Activated T-helper 2 cell treated with anti-CD3 and anti-CD28 coated beads, Interferon-gamma antibody, Interleukin-2, Interleukin-4, amounts not matched to agents 10 μg/mL and 5 μg/mL and 100 μg/mL, durations not matched to agents 14 hours and 24 hours and 36 hours (primary cell): ENCODE measurements at regions not wholly inside any gene's neighbourhood (a gene's known extent, or its start where the extent isn't known, plus 50 kb on each side); places are given as distances from the start of the nearest gene placed in this dataset.

ENCODE experiments used
- DNase-seq: peaks from one replicate; pipeline ENCODE4 v3.0.0; 2021; ENCODE audit warnings: low spot score
- H3K27ac Mint-ChIP-seq: one replicate; pipeline ENCODE4 v1.8.0; 2021; ENCODE audit warnings: mixed read lengths
- H3K27me3 Mint-ChIP-seq: one replicate; pipeline ENCODE4 v1.8.0; 2021; ENCODE audit warnings: low read depth, mixed read lengths
- H3K36me3 Mint-ChIP-seq: one replicate; pipeline ENCODE4 v1.8.0; 2021; ENCODE audit warnings: low read depth, mixed read lengths
- H3K4me1 Mint-ChIP-seq: one replicate; pipeline ENCODE4 v1.8.0; 2021; ENCODE audit warnings: low read depth, mixed read lengths
- H3K4me3 Mint-ChIP-seq: one replicate; pipeline ENCODE4 v1.8.0; 2021; ENCODE audit warnings: low read depth, mild to moderate bottlenecking, moderate library complexity, mixed read lengths
- H3K9me3 Mint-ChIP-seq: one replicate; pipeline ENCODE4 v1.8.0; 2021; ENCODE audit warnings: mixed read lengths
- intact Hi-C: fragments of 100-400 bp; cut with micrococcal nuclease; formaldehyde crosslinking; loops from one replicate; pipeline ENCODE4 v1.15.1; 2023

DNA sequence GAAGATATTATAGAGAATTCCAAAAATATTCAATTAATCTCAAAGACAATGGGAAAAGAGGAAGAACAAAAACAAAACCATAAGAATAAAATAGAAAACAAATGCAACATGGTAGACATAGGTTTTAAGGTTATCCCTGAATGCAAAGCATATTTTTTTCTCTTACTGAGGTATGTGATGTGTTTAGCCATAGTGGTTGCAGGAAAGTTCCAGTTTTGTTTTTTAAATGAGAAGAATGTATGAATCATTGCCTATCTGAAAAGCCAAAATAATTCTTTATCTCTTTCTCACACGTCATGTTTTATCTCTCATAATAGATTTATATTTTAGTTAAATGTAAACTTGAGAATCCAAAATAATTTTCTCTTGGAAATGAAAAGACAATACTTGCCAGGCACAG, 2591.7 kb upstream of the PCDH20 start:
- H3K4me1 Mint-ChIP-seq, result no peaks in the 10 kb centered on the region

DNA sequence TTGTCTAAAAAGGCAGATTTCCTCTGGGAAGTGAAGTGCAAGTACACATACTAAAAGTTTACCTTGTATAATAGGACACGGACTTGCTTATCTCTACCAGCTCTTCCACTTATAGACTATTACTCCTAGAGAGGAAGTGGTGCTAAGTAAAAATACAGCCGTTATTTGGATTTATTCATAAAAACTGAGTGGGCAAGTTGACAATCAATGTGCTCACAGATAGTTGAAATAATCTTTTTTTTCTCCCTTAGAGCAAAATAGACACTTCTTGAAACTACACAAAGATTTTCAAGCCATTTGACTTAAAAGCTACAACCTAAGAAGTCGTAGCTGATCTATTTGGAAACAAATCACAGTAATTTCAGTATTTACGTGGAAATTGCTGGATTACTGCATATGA, 2584.7 kb upstream of the PCDH20 start:
- peaks cover 35% of the 10 kb centered on the region for H3K9me3 Mint-ChIP-seq
- H3K27ac Mint-ChIP-seq, result no peak overlapping the region
- no peaks in the 10 kb centered on the region for H3K4me1 Mint-ChIP-seq
- H3K27me3 Mint-ChIP-seq, result no peaks in the 10 kb centered on the region
- H3K36me3 Mint-ChIP-seq, result no peaks in the 10 kb centered on the region
- no peak for DNase-seq
- intact Hi-C loops, result no loop called here
- no peak overlapping the region for H3K4me3 Mint-ChIP-seq

More for the DNA sequence above, 2591.7 kb upstream of the PCDH20 start:
- Mint-ChIP-seq H3K4me3 (no peak overlapping the region), H3K27me3 (no peaks in the 10 kb centered on the region), H3K9me3 (peaks cover 31% of the 10 kb centered on the region), H3K27ac (no peak overlapping the region), H3K36me3 (no peaks in the 10 kb centered on the region)
- no peak for DNase-seq
- intact Hi-C loops, result no loop called here

DNA sequence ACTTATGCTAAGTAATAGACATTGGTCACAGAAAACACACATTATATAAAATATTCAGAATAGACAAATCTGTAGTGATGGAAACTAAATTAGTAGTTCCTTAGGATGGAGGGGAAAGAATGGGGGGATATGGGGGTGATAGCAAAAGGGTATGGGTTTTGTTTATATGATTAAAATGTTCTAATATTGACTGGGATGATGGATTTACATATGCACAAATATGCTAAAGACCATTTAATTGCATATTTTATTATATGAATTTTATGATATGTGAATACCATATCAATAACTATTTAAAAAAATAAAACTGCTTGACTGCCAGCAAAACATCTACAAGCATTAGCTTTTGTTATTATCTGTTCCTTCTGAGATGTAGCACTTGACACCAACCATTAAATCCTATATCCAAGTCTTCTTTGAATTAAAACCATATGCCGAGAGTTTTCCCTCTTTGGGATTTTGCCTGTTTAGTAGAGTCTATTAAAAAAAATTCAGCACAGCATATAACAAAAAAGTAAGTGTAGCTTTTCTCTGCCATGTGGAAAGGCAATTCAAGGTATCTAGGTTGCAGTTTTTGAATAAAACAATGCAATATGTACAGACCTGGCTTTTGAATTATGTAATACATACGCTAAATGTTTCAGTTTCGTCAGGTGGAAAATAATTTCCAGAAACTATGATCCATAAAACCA, 2584.1 kb upstream of the PCDH20 start:
- intact Hi-C loops, result no loop called here
- Mint-ChIP-seq H3K36me3 (no peaks in the 10 kb centered on the region), H3K4me3 (no peak overlapping the region), H3K4me1 (no peaks in the 10 kb centered on the region), H3K27ac (no peak overlapping the region), H3K27me3 (no peaks in the 10 kb centered on the region), H3K9me3 (peaks cover 30% of the 10 kb centered on the region)
- DNase-seq, result no peak

DNA sequence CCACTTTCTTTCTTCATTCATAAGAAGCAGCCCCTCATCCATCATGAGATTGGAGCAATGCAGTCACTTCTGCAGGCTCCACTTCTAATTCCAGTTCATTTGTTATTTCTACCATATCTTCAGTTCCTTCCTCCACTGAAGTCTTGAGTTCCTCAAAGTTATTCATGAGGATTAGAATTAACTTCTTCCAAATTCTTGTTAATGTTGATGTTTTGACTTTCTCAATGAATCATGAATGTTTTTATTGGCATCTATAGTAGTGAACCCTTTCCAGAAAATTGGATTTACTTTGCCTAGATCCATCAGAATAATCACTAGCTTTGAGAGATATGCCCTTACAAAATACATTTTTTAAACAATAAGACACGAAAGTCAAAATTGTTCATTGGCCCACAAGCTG, 2567.7 kb upstream of the PCDH20 start:
- no peak overlapping the region for H3K4me3 Mint-ChIP-seq
- no peaks in the 10 kb centered on the region for H3K36me3 Mint-ChIP-seq
- H3K27ac Mint-ChIP-seq, result no peak overlapping the region
- DNase-seq, result no peak
- no peaks in the 10 kb centered on the region for H3K27me3 Mint-ChIP-seq
- intact Hi-C loops, result no loop called here
- peaks cover 15% of the 10 kb centered on the region for H3K9me3 Mint-ChIP-seq
- no peaks in the 10 kb centered on the region for H3K4me1 Mint-ChIP-seq

DNA sequence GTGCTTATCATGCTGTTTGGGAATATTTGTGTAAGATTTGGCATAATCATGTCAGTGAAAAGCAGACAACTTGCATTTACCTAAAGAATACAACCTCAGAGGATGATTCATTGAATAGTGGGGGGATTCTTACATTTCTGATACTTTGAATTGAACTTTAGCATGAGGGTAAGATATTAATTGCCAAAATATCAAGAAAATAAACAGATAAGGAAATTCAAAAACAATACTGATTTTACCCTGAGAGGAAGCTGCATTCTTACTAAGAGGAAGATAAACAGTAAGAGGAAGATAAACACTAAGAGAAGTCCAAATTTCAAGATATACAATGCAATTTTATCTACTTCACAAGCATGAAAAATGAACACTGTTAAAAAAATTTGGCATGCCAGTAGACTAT, 2564.3 kb upstream of the PCDH20 start:
- Mint-ChIP-seq H3K4me1 (no peaks in the 10 kb centered on the region), H3K36me3 (no peaks in the 10 kb centered on the region), H3K27me3 (no peaks in the 10 kb centered on the region), H3K27ac (no peak overlapping the region), H3K4me3 (no peak overlapping the region), H3K9me3 (peaks cover 27% of the 10 kb centered on the region)
- DNase-seq, result no peak
- intact Hi-C loops, result no loop called here

DNA sequence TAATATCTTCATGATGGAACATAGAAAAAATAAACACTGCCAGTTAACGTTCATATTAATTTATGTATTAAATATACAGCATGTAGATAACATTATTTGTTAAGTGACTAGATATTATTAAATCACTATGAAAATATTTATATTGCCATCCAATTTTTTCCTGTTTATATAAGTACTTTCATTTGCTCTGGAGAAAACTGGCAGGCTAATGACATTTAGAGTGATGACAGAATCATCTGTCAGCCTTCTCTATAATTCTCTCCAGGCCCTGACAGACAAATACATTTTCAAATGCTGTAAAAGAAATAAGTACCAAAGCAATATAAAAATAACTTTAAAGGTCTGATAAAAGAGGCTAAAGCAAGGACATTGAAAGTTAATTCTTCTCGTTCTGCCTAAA, 2556.7 kb upstream of the PCDH20 start:
- Mint-ChIP-seq H3K9me3 (peaks cover 34% of the 10 kb centered on the region), H3K36me3 (no peaks in the 10 kb centered on the region), H3K27me3 (no peaks in the 10 kb centered on the region), H3K27ac (no peak overlapping the region), H3K4me1 (no peaks in the 10 kb centered on the region), H3K4me3 (no peak overlapping the region)
- no peak for DNase-seq
- intact Hi-C loops, result no loop called here

DNA sequence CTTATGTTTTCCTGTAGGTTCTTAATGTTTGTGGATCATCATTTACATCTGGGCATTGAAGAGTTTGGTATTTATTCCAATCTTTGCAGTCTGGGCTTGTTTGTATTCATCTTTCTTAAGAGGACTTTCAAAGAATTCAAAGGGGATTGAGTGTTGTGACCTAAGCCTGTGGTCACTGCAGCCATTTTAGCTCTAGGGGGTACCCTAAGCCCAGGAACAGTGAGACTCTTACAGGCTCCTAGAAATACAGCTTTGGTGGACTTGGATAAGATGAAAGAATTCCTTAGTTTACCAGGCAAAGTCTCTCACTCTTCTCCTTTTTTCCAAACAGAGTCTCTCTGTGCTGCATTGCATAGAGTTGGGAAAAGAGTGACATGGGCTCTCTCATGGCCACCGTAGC, 2539.0 kb upstream of the PCDH20 start:
- Mint-ChIP-seq H3K4me3 (no peak overlapping the region), H3K36me3 (no peaks in the 10 kb centered on the region), H3K27me3 (no peaks in the 10 kb centered on the region), H3K4me1 (no peaks in the 10 kb centered on the region), H3K27ac (no peak overlapping the region), H3K9me3 (peaks cover 40% of the 10 kb centered on the region)
- DNase-seq, result no peak
- intact Hi-C loops, result no loop called here

DNA sequence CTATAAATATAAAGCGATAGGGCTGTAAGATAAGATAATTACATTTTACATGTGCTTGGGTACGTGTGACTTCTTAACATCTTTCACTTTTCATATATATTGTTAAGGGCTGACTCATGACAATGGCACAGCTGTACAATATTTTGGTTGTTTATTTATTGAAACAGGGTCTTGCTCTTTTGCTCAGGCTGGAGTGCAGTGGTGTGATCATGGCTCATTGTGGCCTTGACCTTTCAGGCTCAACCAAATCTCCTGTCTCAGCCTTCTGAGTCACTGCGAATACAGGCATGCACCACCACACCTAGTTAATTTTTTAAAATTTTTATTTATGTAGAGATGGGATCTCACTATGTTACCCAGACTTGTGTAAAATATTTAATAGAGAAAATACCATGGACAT, 2532.4 kb upstream of the PCDH20 start:
- DNase-seq, result no peak
- H3K4me3 Mint-ChIP-seq, result no peak overlapping the region
- no peaks in the 10 kb centered on the region for H3K27me3 Mint-ChIP-seq
- H3K27ac Mint-ChIP-seq, result no peak overlapping the region
- intact Hi-C loops, result no loop called here
- no peaks in the 10 kb centered on the region for H3K36me3 Mint-ChIP-seq
- peaks cover 13% of the 10 kb centered on the region for H3K9me3 Mint-ChIP-seq
- H3K4me1 Mint-ChIP-seq, result no peaks in the 10 kb centered on the region

- intact Hi-C loops, result no loop called here
- Mint-ChIP-seq H3K4me1 (no peaks in the 10 kb centered on the region), H3K9me3 (peaks cover 8% of the 10 kb centered on the region), H3K27ac (no peak overlapping the region), H3K4me3 (no peak overlapping the region), H3K36me3 (no peaks in the 10 kb centered on the region), H3K27me3 (no peaks in the 10 kb centered on the region)
- DNase-seq, result no peak
Observed at GRCh38 chr13:63944911-63945310, 2529.3 kb upstream of the PCDH20 start.

GRCh38 chr13:63942372-63942771, 2526.7 kb upstream of the PCDH20 start:
- Mint-ChIP-seq H3K9me3 (peaks cover 17% of the 10 kb centered on the region), H3K36me3 (no peaks in the 10 kb centered on the region)

GRCh38 chr13:63938851-63939250, 2523.2 kb upstream of the PCDH20 start:
- Mint-ChIP-seq H3K27me3 (no peaks in the 10 kb centered on the region), H3K4me1 (no peaks in the 10 kb centered on the region), H3K27ac (no peak overlapping the region), H3K36me3 (no peaks in the 10 kb centered on the region), H3K9me3 (peaks cover 41% of the 10 kb centered on the region), H3K4me3 (no peak overlapping the region)
- no peak for DNase-seq
- intact Hi-C loops, result no loop called here

More at GRCh38 chr13:63942372-63942771, 2526.7 kb upstream of the PCDH20 start:
- Mint-ChIP-seq H3K4me3 (no peak overlapping the region), H3K27ac (no peak overlapping the region), H3K27me3 (no peaks in the 10 kb centered on the region), H3K4me1 (no peaks in the 10 kb centered on the region)
- intact Hi-C loops, result no loop called here
- no peak for DNase-seq

GRCh38 chr13:63910511-63910910, 2494.9 kb upstream of the PCDH20 start:
- H3K36me3 Mint-ChIP-seq, result no peaks in the 10 kb centered on the region

DNA sequence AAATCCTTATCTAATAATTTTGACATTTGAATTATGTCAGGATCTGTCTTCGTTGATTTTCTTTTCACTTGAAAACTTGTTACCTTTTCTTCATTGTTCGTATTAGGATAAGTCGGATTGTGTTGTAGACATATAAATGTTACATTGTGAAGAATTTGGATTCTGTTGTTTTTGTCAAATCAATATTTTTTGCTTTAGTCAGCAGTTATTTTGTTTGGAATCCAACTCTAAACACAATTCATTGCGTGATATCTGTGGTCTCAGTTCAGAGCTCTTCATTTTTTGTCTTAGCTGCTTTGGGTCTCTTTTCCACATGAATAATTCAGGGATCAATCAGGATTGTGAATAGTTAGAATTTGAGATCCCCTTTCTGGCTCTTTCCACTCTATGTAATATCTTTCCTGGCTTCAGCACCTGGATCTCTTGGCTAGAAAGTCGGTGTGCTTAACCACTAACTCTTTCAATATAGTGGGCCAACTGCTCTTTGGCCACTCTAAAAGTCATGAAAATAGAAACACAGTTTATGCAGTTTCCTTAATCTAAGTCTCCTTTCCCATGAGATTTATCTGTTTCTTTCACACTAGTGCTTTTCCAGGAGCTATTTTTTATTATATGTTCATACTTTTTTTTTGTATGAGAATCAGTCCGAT, 2494.2 kb upstream of the PCDH20 start:
- Mint-ChIP-seq H3K4me1 (no peaks in the 10 kb centered on the region), H3K4me3 (no peak overlapping the region), H3K27me3 (no peaks in the 10 kb centered on the region), H3K27ac (no peak overlapping the region), H3K36me3 (no peaks in the 10 kb centered on the region), H3K9me3 (peaks cover 23% of the 10 kb centered on the region)
- intact Hi-C loops, result no loop called here
- DNase-seq, result no peak

More at GRCh38 chr13:63910511-63910910, 2494.9 kb upstream of the PCDH20 start:
- no peak for DNase-seq
- Mint-ChIP-seq H3K27ac (no peak overlapping the region), H3K27me3 (no peaks in the 10 kb centered on the region), H3K4me1 (no peaks in the 10 kb centered on the region), H3K9me3 (peaks cover 28% of the 10 kb centered on the region), H3K4me3 (no peak overlapping the region)
- intact Hi-C loops, result no loop called here
